Lower leg skin (tissue), 3 donors: ENCODE measurements at regions not wholly inside any gene's neighbourhood (a gene's known extent, or its start where the extent isn't known, plus 50 kb on each side); places are given as distances from the start of the nearest gene placed in this dataset.

ENCODE experiments used
- POLR2A ChIP-seq, 2 donors: fragments of 450-650 bp; IDR thresholded peaks; one replicate each; pipeline ENCODE4 v1.6.1; 2016 to 2017; ENCODE audit warnings: antibody characterized with exemption in 2 of 2, mild to moderate bottlenecking in 1 of 2, moderate library complexity in 1 of 2
- TF ChIP-seq, protein P1 (sequence below), 3 donors: fragments of 450-650 bp; IDR thresholded peaks; one replicate each; pipeline ENCODE4 v1.5.1; 2016; ENCODE audit warnings: antibody characterized with exemption in 3 of 3, mild to moderate bottlenecking in 3 of 3, moderate library complexity in 2 of 3

DNA sequence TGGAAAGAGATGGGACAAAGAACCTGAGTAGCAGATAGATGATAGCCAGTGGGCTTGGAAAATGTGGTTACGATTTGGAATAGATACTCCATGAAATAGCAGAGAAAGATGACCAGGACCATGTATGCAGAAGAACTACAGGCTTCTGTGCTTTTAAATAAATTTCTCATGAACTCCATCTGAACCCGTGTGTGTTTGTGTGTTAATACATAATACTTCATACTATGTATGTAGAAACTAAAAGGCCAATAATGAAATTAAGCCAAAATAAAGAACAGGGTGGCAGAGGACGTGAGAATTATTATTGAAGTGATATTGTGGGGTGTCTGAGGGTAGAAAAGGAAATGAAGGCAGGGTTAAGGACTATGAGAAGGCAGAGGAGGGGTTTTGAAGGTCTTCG lies 385.1 kb upstream of the RPS23 start:
- TF ChIP-seq, protein P1, sequence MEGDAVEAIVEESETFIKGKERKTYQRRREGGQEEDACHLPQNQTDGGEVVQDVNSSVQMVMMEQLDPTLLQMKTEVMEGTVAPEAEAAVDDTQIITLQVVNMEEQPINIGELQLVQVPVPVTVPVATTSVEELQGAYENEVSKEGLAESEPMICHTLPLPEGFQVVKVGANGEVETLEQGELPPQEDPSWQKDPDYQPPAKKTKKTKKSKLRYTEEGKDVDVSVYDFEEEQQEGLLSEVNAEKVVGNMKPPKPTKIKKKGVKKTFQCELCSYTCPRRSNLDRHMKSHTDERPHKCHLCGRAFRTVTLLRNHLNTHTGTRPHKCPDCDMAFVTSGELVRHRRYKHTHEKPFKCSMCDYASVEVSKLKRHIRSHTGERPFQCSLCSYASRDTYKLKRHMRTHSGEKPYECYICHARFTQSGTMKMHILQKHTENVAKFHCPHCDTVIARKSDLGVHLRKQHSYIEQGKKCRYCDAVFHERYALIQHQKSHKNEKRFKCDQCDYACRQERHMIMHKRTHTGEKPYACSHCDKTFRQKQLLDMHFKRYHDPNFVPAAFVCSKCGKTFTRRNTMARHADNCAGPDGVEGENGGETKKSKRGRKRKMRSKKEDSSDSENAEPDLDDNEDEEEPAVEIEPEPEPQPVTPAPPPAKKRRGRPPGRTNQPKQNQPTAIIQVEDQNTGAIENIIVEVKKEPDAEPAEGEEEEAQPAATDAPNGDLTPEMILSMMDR (IDR thresholded peaks at IDR 0.05) = no peak
- no peak for TF ChIP-seq POLR2A (IDR thresholded peaks at IDR 0.05)
